ENCODE measurements at regions not wholly inside any gene's neighbourhood (a gene's known extent, or its start where the extent isn't known, plus 50 kb on each side); places are given as distances from the start of the nearest gene placed in this dataset.
A peak's percentile ranks its signal among the peaks of the same experiment; 100 is the strongest.

GRCh38 chr22:48918585-48919186, 909.0 kb downstream of the BRD1 start (continued):
- peak; percentile 76; the same call in 1 of the 2 replicates for TF ChIP-seq ISL2 (CRISPR knock-in tag; IDR thresholded peaks at IDR 0.05)
- no peak for TF ChIP-seq ZNF672 (CRISPR knock-in tag; IDR thresholded peaks at IDR 0.05)
- peak; percentile 96 for TF ChIP-seq ZNF281 (CRISPR knock-in tag; IDR thresholded peaks at IDR 0.05; ENCODE audit: borderline replicate concordance)
- TF ChIP-seq SOX5 (CRISPR knock-in tag; IDR thresholded peaks at IDR 0.05; ENCODE audit: borderline replicate concordance), result peak; percentile 72; the same call in 1 of the 2 replicates
- 0 out of 2 replicates have a peak, but pooled peaks have one; percentile 15 for TF ChIP-seq MEF2D (CRISPR knock-in tag; IDR thresholded peaks at IDR 0.05)
- TF ChIP-seq ARNT2 (CRISPR knock-in tag; IDR thresholded peaks at IDR 0.05; ENCODE audit: low read depth), result no peak
- no peak for TF ChIP-seq NKX3-1 (CRISPR knock-in tag; IDR thresholded peaks at IDR 0.05)
- TF ChIP-seq ATF4 (CRISPR knock-in tag; IDR thresholded peaks at IDR 0.05), result 0 out of 4 replicates have a peak, but pooled peaks of 1 of the 2 experiments have one; percentile 49
- peak; percentile 30; the same call in 1 of the 2 replicates for TF ChIP-seq ZBED4 (CRISPR knock-in tag; IDR thresholded peaks at IDR 0.05; ENCODE audit: borderline replicate concordance)
- no peak for TF ChIP-seq RXRA (CRISPR knock-in tag; IDR thresholded peaks at IDR 0.05)
- TF ChIP-seq SOX13 (IDR thresholded peaks at IDR 0.05), result peak; percentile 56; the same call in 1 of the 2 replicates
- peak in 1 of 2 experiments; percentile 87; a peak in 2 of 4 replicates for TF ChIP-seq SOX13 (CRISPR knock-in tag; conservative IDR thresholded peaks at IDR 0.05 in 1 of 2, IDR thresholded peaks at IDR 0.05 in 1 of 2)
- no peak for TF ChIP-seq E2F1 (CRISPR knock-in tag; IDR thresholded peaks at IDR 0.05)
- TF ChIP-seq ARID3A (IDR thresholded peaks at IDR 0.05; ENCODE audit: low read depth, low read length), result no peak
- peak; percentile 32; the same call in 1 of the 2 replicates for TF ChIP-seq MAX (IDR thresholded peaks at IDR 0.05)
- TF ChIP-seq ATM (IDR thresholded peaks at IDR 0.05; ENCODE audit: borderline replicate concordance), result no peak
- TF ChIP-seq IKZF5 (CRISPR knock-in tag; IDR thresholded peaks at IDR 0.05), result peak; percentile 75

Data from HepG2 (cell line).